HG02571 (cell line): ENCODE measurements at regions not wholly inside any gene's neighbourhood (a gene's known extent, or its start where the extent isn't known, plus 50 kb on each side); places are given as distances from the start of the nearest gene placed in this dataset.
"Not testable (repeated sequence)": the region's sequence is repeated elsewhere in the genome, so short reads cannot be mapped to it uniquely, and the experiment has no call there.

Source experiments
- ATAC-seq: cut with Tn5 transposase; IDR thresholded peaks from one replicate; pipeline ENCODE4 v1.9.1; 2021; ENCODE audit warnings: mild to moderate bottlenecking, moderate library complexity; ENCODE audit not compliant: unreplicated experiment

GRCh38 chr17:68135141-68135887 lies 99.8 kb downstream of the KPNA2 start:
- no peak for ATAC-seq

DNA sequence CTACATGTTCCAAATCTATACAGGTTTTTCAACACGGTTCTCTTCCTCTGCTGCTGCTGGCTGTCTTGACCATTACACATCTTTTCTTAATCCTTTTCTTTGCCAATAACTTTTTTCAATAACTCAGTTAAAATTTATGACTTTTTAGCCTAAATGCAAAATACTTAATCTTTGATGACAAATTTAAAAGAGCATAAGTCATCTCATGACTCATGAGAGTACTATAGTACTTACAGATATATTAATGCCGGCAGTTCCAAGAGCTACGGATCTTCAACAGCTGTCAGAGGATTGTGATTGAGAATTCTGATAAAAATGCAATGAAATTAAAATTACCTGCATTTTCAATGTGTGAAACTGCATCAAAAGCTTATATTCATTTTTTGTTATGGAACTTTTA lies 105.5 kb downstream of the KPNA2 start:
- no peak for ATAC-seq

DNA sequence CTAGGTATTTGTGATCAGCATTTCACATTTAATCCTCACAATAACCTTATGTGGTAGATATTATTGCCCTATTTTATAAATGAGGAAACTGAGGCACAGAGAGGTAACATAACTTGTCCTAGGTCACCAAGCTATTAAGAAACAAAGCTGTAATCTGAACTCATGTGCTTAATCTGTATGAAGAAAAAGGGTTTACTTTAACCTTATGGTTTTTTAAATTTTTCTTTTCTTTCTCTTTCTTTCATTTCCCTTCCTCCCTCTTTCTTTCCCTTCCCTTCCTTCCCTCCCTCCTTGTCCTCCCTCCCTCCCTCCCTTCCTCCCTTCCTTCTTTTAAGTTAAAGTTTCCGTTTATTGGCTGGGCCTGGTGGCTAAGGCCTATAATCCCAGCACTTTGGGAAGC lies 105.2 kb upstream of the AMZ2 start:
- no peak for ATAC-seq

GRCh38 chr17:68143425-68143824 lies 104.4 kb upstream of the AMZ2 start:
- ATAC-seq = no peak

GRCh38 chr17:68145088-68145487 lies 102.8 kb upstream of the AMZ2 start:
- ATAC-seq = no peak

- ATAC-seq = no peak
These were observed 98.9 kb upstream of the AMZ2 start for GRCh38 chr17:68148936-68149335.

- no peak for ATAC-seq
These were observed 95.7 kb upstream of the AMZ2 start for GRCh38 chr17:68152161-68152571.

DNA sequence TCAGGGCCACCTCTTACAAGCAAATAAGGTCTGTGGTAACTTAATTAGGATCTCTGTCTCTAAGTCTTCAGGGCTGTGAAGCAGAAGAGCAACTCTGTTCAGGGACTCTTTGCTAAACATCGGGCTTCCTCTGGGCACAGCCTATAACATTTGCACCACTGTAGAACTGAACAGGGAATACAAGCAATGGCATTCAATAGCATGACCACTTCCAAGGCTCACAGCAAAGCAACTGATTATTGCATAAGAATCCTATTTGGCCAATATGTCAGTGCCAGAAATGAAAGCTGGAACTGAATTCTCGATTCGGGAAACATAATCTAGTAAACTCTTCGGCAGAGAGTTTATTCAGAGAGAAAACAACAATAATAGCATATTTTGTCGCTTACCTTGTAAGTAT lies 92.2 kb upstream of the AMZ2 start:
- no peak for ATAC-seq

GRCh38 chr17:68161644-68162428 lies 86.0 kb upstream of the AMZ2 start:
- ATAC-seq = no peak

GRCh38 chr17:68168273-68169164 lies 79.3 kb upstream of the AMZ2 start:
- not testable (repeated sequence) for ATAC-seq

GRCh38 chr17:68169165-68169821 lies 78.5 kb upstream of the AMZ2 start:
- not testable (repeated sequence) for ATAC-seq

GRCh38 chr17:68169840-68170239 lies 78.0 kb upstream of the AMZ2 start:
- no peak for ATAC-seq

DNA sequence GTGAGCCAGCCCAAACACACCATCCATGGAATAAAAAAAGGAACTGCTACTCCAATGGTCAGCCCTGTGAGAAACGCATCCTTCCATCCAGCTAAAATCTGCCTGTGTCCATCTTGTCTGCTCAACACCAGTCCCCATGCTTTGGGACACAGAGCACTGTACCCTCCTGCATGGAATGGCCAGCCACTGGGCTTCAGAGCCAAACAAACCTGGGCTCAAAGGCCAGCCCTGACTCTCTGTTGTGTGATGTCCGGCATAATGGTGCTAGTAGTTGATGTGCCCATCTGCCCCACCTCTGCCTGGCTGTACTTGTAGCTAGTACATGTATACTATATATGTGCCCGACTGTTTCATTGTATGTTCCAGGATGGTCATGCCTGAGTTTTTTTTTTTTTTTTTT lies 77.6 kb upstream of the AMZ2 start:
- no peak for ATAC-seq

- no peak for ATAC-seq
These were observed 75.3 kb upstream of the AMZ2 start for GRCh38 chr17:68172461-68172954.

DNA sequence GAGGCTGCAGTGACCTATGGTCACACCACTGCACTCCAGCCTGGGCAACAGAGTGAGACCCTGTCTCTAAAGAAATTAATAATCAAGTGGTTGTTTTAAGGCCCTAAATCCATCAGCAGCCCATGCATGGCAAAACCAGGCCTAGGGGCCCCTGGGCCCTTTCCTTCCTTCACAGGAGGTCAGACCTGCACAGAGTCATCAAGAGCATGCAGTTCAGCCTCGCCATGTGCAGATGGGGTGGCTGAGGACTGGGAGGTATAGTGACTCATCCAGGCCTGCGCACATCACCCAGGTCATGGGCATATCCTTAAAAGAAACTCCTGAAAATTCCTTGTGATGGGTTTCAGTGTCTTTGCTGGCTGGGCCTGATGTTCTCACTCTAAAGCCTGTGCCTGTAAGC lies 72.4 kb upstream of the AMZ2 start:
- no peak for ATAC-seq

DNA sequence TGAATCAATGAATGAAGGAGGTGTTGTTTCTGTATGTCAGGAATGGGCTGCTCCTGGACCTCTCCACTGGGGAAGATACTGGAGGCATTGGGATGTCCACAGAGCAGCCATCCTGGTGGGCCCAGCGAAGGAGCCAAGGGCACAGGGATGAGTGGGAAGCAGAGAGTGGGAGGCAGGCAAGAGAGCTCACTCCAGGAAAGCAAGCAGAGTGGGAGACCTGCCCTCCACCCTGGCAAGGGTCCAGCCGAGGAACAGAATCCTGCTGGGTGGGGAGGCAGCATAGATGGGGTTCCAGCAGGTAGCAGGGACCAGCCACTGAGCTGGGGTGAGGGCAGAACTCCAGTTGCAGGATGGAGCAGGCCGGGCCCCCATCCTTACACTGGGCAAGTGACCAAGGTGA lies 71.9 kb upstream of the AMZ2 start:
- ATAC-seq = no peak

DNA sequence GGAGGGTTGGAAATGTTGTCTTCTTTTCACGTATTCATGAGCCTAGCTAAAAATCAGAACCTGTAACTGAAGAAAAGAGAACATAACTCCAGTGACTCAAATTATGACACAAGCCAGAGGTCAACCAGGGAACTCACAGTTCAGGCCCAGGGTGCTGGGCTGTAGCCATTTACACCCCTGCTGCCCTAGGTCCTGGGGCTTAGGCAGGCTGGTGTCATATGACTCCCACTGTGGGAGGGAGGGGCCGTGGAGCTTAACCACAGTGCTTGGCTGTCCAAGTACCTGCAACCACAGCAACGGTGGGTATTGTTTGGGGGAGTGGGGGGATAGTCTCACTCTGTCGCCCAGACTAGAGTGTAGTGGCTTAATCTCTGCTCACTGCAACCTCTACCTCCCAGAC lies 71.1 kb upstream of the AMZ2 start:
- no peak for ATAC-seq

GRCh38 chr17:68178831-68179230 lies 69.0 kb upstream of the AMZ2 start:
- ATAC-seq = no peak

DNA sequence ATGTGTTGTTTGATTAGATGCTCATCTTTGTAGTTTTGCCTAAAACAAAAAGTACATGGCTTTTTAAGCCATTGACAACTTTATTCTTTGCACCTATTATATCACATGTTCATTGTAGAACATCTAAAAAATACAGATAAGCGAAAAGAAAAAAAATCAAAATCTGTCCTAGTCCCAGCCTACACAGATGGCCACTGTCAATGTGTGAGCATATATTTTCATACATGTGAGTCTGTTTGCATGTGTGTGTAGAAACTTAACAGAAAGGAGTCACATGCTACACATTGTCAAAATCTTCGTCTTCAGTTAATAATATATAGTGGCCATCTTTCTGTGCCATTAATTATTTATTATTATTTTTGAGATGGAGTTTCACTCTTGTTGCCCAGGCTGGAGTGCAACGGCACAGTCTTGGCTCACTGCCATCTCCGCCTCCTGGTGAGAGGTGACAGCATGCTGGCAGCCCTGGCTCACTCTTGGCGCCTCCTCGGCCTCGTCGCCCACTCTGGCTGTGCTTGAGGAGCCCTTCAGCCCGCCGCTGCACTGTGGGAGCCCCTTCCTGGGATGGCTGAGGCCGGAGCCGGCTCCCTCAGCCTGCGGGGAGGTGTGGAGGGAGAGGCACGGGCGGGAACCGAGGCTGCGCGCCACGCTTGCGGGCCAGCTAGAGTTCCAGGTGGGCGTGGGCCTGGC lies 68.5 kb upstream of the AMZ2 start:
- ATAC-seq = no peak

- no peak for ATAC-seq
These were observed 67.9 kb upstream of the AMZ2 start for GRCh38 chr17:68179926-68180285.
